Liver (tissue), 8 donors: ENCODE measurements at regions not wholly inside any gene's neighbourhood (a gene's known extent, or its start where the extent isn't known, plus 50 kb on each side); places are given as distances from the start of the nearest gene placed in this dataset.

ENCODE experiments used
- DNase-seq: peaks from one replicate; pipeline ENCODE4 v3.0.0-alpha.2; 2017; ENCODE audit warnings: low spot score
- H3K27ac ChIP-seq, 2 donors: one replicate each; pipeline ENCODE4 v1.7.0; 2013; ENCODE audit warnings: inconsistent platforms in 2 of 2, low read length in 2 of 2, control low read depth in 1 of 2, low read depth in 1 of 2, mild to moderate bottlenecking in 1 of 2
- H3K27me3 ChIP-seq, 4 donors: one replicate each; pipeline versions ENCODE4 v1.6.1 to v1.7.0; 2013; ENCODE audit warnings: low read length in 3 of 4, inconsistent platforms in 1 of 4, mild to moderate bottlenecking in 1 of 4, moderate library complexity in 1 of 4; ENCODE audit not compliant: control insufficient read depth in 4 of 4, insufficient read depth in 4 of 4
- H3K36me3 ChIP-seq, 4 donors: one replicate each; pipeline versions ENCODE4 v1.6.1 to v1.7.0; 2013; ENCODE audit warnings: low read length in 3 of 4, mild to moderate bottlenecking in 3 of 4, low read depth in 1 of 4, moderate library complexity in 1 of 4; ENCODE audit not compliant: control insufficient read depth in 4 of 4, insufficient read depth in 3 of 4
- H3K4me1 ChIP-seq, 4 donors: one replicate each; pipeline versions ENCODE4 v1.6.1 to v1.7.0; 2013; ENCODE audit warnings: low read length in 3 of 4, mild to moderate bottlenecking in 3 of 4, moderate library complexity in 1 of 4; ENCODE audit not compliant: control insufficient read depth in 4 of 4, insufficient read depth in 4 of 4
- H3K4me3 ChIP-seq, 3 donors: one replicate each; pipeline versions ENCODE4 v1.6.1 to v1.7.0; 2013; ENCODE audit warnings: low read length in 3 of 3, control low read depth in 1 of 3, low read depth in 1 of 3, mild to moderate bottlenecking in 1 of 3
- H3K9ac ChIP-seq, 2 donors: one replicate each; pipeline ENCODE4 v1.7.0; 2013; ENCODE audit warnings: low read length in 2 of 2, mild to moderate bottlenecking in 2 of 2, moderate library complexity in 2 of 2, control low read depth in 1 of 2, low read depth in 1 of 2
- H3K9me3 ChIP-seq, 4 donors: one replicate each; pipeline versions ENCODE4 v1.6.1 to v1.7.0; 2013; ENCODE audit warnings: low read length in 3 of 4; ENCODE audit not compliant: control insufficient read depth in 4 of 4
- EGR1 ChIP-seq, 2 donors: IDR thresholded peaks; 2 replicates each; pipeline ENCODE4 v1.6.1; 2016 to 2018; ENCODE audit warnings: antibody characterized with exemption in 2 of 2, low read depth in 2 of 2
- GABPA ChIP-seq, 2 donors: IDR thresholded peaks in 1 of 2; conservative IDR thresholded peaks in 1 of 2; 2 replicates each; pipeline ENCODE4 v1.6.1; 2016; ENCODE audit warnings: antibody characterized with exemption in 2 of 2, mild to moderate bottlenecking in 1 of 2, moderate library complexity in 1 of 2
- HNF4A ChIP-seq, 2 donors: conservative IDR thresholded peaks; 2 replicates each; pipeline ENCODE4 v1.6.1; 2016; ENCODE audit warnings: antibody characterized with exemption in 2 of 2, mild to moderate bottlenecking in 2 of 2
- HNF4G ChIP-seq: IDR thresholded peaks from 2 replicates; pipeline ENCODE4 v1.6.1; 2016; ENCODE audit warnings: antibody characterized with exemption
- JUND ChIP-seq, 2 donors: IDR thresholded peaks; 2 replicates each; pipeline ENCODE4 v1.6.1; 2016; ENCODE audit warnings: antibody characterized with exemption in 2 of 2
- YY1 ChIP-seq: IDR thresholded peaks from 2 replicates; pipeline ENCODE4 v1.6.1; 2016; ENCODE audit warnings: antibody characterized with exemption, mild to moderate bottlenecking
- WGBS: extraction: QIAGEN DNeasy Blood & Tissue Kit; methylation state at CpG from one replicate; pipeline ENCODE4 v1.1.7; 2013; 5-methylcytosine and 5-hydroxymethylcytosine counted together
- TF ChIP-seq, protein P1 (sequence below): IDR thresholded peaks from 2 replicates; pipeline ENCODE4 v1.6.1; 2016; ENCODE audit warnings: antibody characterized with exemption
- TF ChIP-seq, protein P2 (sequence below): IDR thresholded peaks from 2 replicates; pipeline ENCODE4 v1.6.1; 2016; ENCODE audit warnings: antibody characterized with exemption, mild to moderate bottlenecking
- TF ChIP-seq, protein P3 (sequence below): fragments of 150-350 bp; IDR thresholded peaks from 2 replicates; pipeline ENCODE4 v1.5.1; 2017; ENCODE audit warnings: improper control_type of control experiment, low read depth, low read length; ENCODE audit not compliant: missing input control
- TF ChIP-seq, protein P4 (sequence below): IDR thresholded peaks from 2 replicates; pipeline ENCODE4 v1.6.1; 2016; ENCODE audit warnings: antibody characterized with exemption
- donor health status: healthy.
- donor health status: healthy.
- donor health status: healthy.
- donor health status: healthy.
- donor health status: healthy.

DNA sequence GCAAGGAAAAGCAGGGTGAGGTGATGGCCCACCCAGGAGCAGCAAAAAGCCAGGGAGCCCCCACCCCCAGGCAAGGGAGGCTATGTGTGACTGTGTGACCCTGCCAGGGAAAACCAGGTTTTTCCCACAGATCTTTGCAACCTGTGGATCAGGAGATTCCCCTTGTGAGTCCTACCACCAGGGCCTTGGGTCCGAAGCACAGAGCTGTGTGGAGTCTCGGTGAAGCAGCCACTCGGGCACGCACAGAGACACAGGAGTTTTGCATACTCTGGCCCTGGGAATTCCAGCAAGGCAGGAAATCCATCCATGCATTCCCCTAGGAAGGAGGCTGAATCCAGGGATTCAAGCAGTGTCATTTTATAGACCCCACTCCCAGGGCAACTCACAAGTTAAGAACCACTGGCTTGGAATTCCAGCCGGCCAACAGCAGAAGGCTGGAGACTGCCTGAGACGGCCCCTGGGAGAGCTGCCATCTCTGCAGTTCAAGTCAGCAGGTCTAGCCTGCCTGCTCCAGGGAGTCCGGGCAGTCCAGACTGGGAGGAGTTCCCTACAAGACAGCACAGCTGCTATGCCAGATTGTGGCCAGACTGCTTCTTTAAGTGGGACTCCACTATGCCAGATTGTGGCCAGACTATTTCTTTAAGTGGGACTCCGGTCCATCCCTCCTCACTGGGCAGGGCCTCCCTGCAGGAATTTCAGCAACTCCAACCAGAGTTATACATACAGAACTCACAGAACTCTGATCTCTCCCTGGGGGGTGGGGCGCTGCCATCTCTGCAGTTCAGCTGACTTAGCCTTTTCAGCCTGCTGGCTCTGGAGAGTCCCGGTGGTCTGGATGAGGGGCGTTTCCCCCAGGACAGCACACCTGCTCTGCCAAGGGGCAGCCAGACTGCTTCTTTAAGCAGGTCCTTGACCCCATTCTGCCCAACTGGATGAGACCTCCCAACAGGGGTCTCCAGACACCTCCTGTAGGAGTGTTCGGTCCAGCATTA, 85.1 kb upstream of the ADAD1 start:
- no peaks in the 10 kb centered on the region for H3K9me3 ChIP-seq
- H3K27ac ChIP-seq = no peak overlapping the region
- H3K4me3 ChIP-seq = no peak overlapping the region
- 98% methylated on average over 12 of the region's 12 CpGs for WGBS
- peaks cover 8 to 28% (median 17%) of the 10 kb centered on the region in 4 donors for H3K36me3 ChIP-seq
- H3K27me3 ChIP-seq = no peaks in the 10 kb centered on the region
- no peak for DNase-seq
- TF ChIP-seq GABPA (IDR thresholded peaks at IDR 0.05 in 1 of 2, conservative IDR thresholded peaks at IDR 0.05 in 1 of 2) = no peak
- TF ChIP-seq, protein P1, sequence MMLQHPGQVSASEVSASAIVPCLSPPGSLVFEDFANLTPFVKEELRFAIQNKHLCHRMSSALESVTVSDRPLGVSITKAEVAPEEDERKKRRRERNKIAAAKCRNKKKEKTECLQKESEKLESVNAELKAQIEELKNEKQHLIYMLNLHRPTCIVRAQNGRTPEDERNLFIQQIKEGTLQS = no peak
- TF ChIP-seq, protein P2, sequence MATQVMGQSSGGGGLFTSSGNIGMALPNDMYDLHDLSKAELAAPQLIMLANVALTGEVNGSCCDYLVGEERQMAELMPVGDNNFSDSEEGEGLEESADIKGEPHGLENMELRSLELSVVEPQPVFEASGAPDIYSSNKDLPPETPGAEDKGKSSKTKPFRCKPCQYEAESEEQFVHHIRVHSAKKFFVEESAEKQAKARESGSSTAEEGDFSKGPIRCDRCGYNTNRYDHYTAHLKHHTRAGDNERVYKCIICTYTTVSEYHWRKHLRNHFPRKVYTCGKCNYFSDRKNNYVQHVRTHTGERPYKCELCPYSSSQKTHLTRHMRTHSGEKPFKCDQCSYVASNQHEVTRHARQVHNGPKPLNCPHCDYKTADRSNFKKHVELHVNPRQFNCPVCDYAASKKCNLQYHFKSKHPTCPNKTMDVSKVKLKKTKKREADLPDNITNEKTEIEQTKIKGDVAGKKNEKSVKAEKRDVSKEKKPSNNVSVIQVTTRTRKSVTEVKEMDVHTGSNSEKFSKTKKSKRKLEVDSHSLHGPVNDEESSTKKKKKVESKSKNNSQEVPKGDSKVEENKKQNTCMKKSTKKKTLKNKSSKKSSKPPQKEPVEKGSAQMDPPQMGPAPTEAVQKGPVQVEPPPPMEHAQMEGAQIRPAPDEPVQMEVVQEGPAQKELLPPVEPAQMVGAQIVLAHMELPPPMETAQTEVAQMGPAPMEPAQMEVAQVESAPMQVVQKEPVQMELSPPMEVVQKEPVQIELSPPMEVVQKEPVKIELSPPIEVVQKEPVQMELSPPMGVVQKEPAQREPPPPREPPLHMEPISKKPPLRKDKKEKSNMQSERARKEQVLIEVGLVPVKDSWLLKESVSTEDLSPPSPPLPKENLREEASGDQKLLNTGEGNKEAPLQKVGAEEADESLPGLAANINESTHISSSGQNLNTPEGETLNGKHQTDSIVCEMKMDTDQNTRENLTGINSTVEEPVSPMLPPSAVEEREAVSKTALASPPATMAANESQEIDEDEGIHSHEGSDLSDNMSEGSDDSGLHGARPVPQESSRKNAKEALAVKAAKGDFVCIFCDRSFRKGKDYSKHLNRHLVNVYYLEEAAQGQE = no peak
- H3K4me1 ChIP-seq = no peaks in the 10 kb centered on the region
- H3K9ac ChIP-seq = no peak overlapping the region

DNA sequence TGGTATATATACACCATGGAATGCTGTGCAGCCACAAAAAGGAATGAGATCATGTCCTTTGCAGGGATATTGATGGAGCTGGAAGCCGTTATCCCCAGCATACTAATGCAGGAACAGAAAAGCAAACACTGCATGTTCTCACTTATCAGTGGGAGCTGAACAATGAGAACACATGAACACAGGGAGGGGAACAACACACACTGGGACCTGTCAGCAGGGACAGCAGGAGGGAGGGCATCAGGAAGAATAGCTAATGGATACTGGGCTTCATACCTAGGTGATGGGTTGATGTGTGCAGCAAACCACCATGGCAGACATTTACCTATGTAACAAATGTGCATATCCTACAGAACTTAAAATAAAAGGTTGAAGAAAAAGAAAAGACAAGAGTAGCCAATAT, 81.1 kb upstream of the ADAD1 start:
- peaks cover 6 to 15% (median 11%) of the 10 kb centered on the region in 4 donors for H3K36me3 ChIP-seq
- no peak overlapping the region for H3K9ac ChIP-seq
- no peaks in the 10 kb centered on the region for H3K4me1 ChIP-seq
- no peak overlapping the region for H3K27ac ChIP-seq
- no peaks in the 10 kb centered on the region for H3K9me3 ChIP-seq
- H3K4me3 ChIP-seq = no peak overlapping the region
- no peak for DNase-seq
- TF ChIP-seq HNF4A (conservative IDR thresholded peaks at IDR 0.05) (no peak), YY1 (no peak), EGR1 (IDR thresholded peaks at IDR 0.05; ENCODE audit: low read depth in 2 of 2) (no peak), JUND (IDR thresholded peaks at IDR 0.05) (no peak), GABPA (IDR thresholded peaks at IDR 0.05 in 1 of 2, conservative IDR thresholded peaks at IDR 0.05 in 1 of 2) (no peak), HNF4G (no peak)
- TF ChIP-seq, protein P1 = no peak
- TF ChIP-seq, protein P3, sequence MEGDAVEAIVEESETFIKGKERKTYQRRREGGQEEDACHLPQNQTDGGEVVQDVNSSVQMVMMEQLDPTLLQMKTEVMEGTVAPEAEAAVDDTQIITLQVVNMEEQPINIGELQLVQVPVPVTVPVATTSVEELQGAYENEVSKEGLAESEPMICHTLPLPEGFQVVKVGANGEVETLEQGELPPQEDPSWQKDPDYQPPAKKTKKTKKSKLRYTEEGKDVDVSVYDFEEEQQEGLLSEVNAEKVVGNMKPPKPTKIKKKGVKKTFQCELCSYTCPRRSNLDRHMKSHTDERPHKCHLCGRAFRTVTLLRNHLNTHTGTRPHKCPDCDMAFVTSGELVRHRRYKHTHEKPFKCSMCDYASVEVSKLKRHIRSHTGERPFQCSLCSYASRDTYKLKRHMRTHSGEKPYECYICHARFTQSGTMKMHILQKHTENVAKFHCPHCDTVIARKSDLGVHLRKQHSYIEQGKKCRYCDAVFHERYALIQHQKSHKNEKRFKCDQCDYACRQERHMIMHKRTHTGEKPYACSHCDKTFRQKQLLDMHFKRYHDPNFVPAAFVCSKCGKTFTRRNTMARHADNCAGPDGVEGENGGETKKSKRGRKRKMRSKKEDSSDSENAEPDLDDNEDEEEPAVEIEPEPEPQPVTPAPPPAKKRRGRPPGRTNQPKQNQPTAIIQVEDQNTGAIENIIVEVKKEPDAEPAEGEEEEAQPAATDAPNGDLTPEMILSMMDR = no peak
- TF ChIP-seq, protein P4, sequence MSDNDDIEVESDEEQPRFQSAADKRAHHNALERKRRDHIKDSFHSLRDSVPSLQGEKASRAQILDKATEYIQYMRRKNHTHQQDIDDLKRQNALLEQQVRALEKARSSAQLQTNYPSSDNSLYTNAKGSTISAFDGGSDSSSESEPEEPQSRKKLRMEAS = no peak
- H3K27me3 ChIP-seq = no peaks in the 10 kb centered on the region
- 97% methylated on average over 1 of the region's 1 CpG for WGBS
